GM12878 (cell line): ENCODE measurements at regions not wholly inside any gene's neighbourhood (a gene's known extent, or its start where the extent isn't known, plus 50 kb on each side); places are given as distances from the start of the nearest gene placed in this dataset.

Experiments used
- EGR1 ChIP-seq, 2 experiments: IDR thresholded peaks; 1 replicate in 1 of 2; 2 replicates in 1 of 2; pipeline ENCODE4 v1.6.1; 2011 to 2012; ENCODE audit warnings: low read depth in 2 of 2, low read length in 2 of 2, borderline replicate concordance in 1 of 2, mild to moderate bottlenecking in 1 of 2, moderate library complexity in 1 of 2
- GABPA ChIP-seq: IDR thresholded peaks from 2 replicates; pipeline ENCODE4 v1.6.1; 2014; ENCODE audit warnings: antibody characterized with exemption, low read depth, mild to moderate bottlenecking, inconsistent platforms
- POU2F2 ChIP-seq: IDR thresholded peaks from 3 replicates; pipeline ENCODE4 v1.6.1; 2011; ENCODE audit warnings: low read depth, mild to moderate bottlenecking, low read length, borderline replicate concordance
- TBL1XR1 ChIP-seq: IDR thresholded peaks from 2 replicates; pipeline ENCODE4 v1.6.1; 2012; ENCODE audit warnings: low read depth, low read length, improper control_type of control experiment
- ZZZ3 ChIP-seq: IDR thresholded peaks from 2 replicates; pipeline ENCODE4 v1.6.1; 2011; ENCODE audit warnings: low read depth; ENCODE audit not compliant: control insufficient read depth, insufficient read length
- TF ChIP-seq, protein P1 (sequence below): fragments of 150-350 bp; IDR thresholded peaks from 2 replicates; pipeline ENCODE4 v1.6.1; 2016; ENCODE audit warnings: low read depth, low read length
- TF ChIP-seq, protein P2 (sequence below): IDR thresholded peaks from 2 replicates; pipeline ENCODE4 v1.6.1; 2012; ENCODE audit warnings: improper control_type of control experiment, low read depth, low read length; ENCODE audit not compliant: insufficient replicate concordance

DNA sequence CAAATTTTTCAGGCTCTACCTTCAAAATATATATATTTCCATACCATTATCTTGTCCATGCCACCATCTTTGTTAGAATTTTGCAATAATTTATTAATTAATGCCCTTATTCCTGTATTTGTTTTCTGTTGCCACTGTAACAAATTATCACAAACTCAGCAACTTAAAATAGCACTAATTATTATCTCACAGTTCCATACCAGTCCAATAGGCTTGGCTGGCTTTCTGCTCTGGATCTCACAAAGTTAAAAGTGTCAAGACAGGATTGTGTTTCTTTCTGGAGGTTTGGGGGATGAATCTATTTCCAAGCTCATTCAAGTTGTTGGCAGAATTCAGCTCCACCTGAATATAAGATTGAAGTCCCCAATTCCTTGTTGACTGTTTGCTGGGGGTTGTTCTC lies 58.6 kb upstream of the SLC38A4 start (continued):
- TF ChIP-seq, protein P1, sequence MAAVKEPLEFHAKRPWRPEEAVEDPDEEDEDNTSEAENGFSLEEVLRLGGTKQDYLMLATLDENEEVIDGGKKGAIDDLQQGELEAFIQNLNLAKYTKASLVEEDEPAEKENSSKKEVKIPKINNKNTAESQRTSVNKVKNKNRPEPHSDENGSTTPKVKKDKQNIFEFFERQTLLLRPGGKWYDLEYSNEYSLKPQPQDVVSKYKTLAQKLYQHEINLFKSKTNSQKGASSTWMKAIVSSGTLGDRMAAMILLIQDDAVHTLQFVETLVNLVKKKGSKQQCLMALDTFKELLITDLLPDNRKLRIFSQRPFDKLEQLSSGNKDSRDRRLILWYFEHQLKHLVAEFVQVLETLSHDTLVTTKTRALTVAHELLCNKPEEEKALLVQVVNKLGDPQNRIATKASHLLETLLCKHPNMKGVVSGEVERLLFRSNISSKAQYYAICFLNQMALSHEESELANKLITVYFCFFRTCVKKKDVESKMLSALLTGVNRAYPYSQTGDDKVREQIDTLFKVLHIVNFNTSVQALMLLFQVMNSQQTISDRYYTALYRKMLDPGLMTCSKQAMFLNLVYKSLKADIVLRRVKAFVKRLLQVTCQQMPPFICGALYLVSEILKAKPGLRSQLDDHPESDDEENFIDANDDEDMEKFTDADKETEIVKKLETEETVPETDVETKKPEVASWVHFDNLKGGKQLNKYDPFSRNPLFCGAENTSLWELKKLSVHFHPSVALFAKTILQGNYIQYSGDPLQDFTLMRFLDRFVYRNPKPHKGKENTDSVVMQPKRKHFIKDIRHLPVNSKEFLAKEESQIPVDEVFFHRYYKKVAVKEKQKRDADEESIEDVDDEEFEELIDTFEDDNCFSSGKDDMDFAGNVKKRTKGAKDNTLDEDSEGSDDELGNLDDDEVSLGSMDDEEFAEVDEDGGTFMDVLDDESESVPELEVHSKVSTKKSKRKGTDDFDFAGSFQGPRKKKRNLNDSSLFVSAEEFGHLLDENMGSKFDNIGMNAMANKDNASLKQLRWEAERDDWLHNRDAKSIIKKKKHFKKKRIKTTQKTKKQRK = no peak
- TF ChIP-seq EGR1 (IDR thresholded peaks at IDR 0.05; ENCODE audit: borderline replicate concordance in 1 of 2, low read depth in 2 of 2, low read length in 2 of 2) = no peak
- no peak for TF ChIP-seq ZZZ3
- TF ChIP-seq, protein P2, sequence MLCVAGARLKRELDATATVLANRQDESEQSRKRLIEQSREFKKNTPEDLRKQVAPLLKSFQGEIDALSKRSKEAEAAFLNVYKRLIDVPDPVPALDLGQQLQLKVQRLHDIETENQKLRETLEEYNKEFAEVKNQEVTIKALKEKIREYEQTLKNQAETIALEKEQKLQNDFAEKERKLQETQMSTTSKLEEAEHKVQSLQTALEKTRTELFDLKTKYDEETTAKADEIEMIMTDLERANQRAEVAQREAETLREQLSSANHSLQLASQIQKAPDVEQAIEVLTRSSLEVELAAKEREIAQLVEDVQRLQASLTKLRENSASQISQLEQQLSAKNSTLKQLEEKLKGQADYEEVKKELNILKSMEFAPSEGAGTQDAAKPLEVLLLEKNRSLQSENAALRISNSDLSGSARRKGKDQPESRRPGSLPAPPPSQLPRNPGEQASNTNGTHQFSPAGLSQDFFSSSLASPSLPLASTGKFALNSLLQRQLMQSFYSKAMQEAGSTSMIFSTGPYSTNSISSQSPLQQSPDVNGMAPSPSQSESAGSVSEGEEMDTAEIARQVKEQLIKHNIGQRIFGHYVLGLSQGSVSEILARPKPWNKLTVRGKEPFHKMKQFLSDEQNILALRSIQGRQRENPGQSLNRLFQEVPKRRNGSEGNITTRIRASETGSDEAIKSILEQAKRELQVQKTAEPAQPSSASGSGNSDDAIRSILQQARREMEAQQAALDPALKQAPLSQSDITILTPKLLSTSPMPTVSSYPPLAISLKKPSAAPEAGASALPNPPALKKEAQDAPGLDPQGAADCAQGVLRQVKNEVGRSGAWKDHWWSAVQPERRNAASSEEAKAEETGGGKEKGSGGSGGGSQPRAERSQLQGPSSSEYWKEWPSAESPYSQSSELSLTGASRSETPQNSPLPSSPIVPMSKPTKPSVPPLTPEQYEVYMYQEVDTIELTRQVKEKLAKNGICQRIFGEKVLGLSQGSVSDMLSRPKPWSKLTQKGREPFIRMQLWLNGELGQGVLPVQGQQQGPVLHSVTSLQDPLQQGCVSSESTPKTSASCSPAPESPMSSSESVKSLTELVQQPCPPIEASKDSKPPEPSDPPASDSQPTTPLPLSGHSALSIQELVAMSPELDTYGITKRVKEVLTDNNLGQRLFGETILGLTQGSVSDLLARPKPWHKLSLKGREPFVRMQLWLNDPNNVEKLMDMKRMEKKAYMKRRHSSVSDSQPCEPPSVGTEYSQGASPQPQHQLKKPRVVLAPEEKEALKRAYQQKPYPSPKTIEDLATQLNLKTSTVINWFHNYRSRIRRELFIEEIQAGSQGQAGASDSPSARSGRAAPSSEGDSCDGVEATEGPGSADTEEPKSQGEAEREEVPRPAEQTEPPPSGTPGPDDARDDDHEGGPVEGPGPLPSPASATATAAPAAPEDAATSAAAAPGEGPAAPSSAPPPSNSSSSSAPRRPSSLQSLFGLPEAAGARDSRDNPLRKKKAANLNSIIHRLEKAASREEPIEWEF = no peak
- TF ChIP-seq POU2F2 = no peak
- TF ChIP-seq GABPA = no peak
- no peak for TF ChIP-seq TBL1XR1
- TF ChIP-seq, all 136 proteins: peak for 0
